ENCODE measurements at regions not wholly inside any gene's neighbourhood (a gene's known extent, or its start where the extent isn't known, plus 50 kb on each side); places are given as distances from the start of the nearest gene placed in this dataset.

DNA sequence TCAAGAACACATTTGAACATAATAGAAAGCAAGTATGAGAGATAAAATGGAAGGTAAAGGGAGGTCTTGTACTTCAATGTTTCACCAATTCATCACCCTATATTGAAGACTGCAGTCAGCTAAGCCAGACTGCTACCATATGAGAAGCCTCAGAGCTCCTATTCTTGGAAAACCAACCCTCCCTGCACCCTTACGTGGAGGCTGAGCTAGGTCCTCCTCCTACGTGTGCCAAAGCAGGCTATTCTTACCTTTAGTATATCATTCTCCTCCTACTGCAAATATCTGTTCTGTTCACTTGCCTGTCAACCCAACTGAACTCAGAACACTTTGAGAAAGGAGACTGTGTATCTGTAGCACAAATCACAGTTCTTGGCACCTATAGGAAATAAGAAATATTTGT, 255.8 kb upstream of the HNRNPA3 start:
- FAIRE-seq = no peak
- no peak overlapping the region for H3K4me3 ChIP-seq (ENCODE audit: low read length in 3 of 3)
- no peak overlapping the region for H3K27ac ChIP-seq (ENCODE audit: low read depth in 2 of 2, low read length in 2 of 2)
- H3K4me1 ChIP-seq (ENCODE audit: control insufficient read depth in 2 of 3, insufficient read depth in 2 of 3, low read depth in 1 of 3, low read length in 3 of 3) = peaks cover 0 to 2% (median 0%) of the 10 kb centered on the region in 3 donors
- TF ChIP-seq, protein P1, sequence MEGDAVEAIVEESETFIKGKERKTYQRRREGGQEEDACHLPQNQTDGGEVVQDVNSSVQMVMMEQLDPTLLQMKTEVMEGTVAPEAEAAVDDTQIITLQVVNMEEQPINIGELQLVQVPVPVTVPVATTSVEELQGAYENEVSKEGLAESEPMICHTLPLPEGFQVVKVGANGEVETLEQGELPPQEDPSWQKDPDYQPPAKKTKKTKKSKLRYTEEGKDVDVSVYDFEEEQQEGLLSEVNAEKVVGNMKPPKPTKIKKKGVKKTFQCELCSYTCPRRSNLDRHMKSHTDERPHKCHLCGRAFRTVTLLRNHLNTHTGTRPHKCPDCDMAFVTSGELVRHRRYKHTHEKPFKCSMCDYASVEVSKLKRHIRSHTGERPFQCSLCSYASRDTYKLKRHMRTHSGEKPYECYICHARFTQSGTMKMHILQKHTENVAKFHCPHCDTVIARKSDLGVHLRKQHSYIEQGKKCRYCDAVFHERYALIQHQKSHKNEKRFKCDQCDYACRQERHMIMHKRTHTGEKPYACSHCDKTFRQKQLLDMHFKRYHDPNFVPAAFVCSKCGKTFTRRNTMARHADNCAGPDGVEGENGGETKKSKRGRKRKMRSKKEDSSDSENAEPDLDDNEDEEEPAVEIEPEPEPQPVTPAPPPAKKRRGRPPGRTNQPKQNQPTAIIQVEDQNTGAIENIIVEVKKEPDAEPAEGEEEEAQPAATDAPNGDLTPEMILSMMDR (IDR thresholded peaks at IDR 0.05; ENCODE audit: borderline replicate concordance, extremely low read depth, insufficient read depth) = no peak
- H3K27me3 ChIP-seq (ENCODE audit: control insufficient read depth, insufficient read depth, low read length) = no peaks in the 10 kb centered on the region
- no peaks in the 10 kb centered on the region for H3K9me3 ChIP-seq (ENCODE audit: control insufficient read depth in 2 of 3, insufficient read depth in 1 of 3, low read length in 3 of 3)
- H3K36me3 ChIP-seq (ENCODE audit: control insufficient read depth in 2 of 3, insufficient read depth in 3 of 3, low read length in 3 of 3) = no peaks in the 10 kb centered on the region
- no peak overlapping the region for H3K9ac ChIP-seq (ENCODE audit: low read length in 3 of 3)
- DNase-seq = no peak
- intact Hi-C loops (cut with DNase I) = no loop called here

DNA sequence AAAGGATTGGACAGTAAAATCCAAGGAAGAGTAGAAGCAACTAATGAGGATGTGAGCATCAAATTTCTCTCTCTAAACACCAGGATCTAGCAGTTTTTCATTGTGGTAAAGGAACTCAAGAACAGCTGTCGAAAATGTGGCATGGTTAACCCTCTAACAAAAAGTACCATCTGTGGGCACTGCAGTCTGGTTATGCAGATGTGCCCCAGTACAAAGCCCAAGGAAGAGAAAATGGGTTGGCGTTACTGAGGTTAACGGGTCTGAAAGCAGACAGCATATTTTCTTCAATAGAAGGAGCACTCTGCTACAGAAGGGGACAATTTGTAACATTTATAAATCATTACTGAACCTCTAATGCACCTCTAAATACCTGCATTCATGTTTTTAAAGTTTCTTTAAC, 253.0 kb upstream of the HNRNPA3 start:
- TF ChIP-seq, protein P1 (IDR thresholded peaks at IDR 0.05; ENCODE audit: borderline replicate concordance, extremely low read depth, insufficient read depth) = no peak

GRCh38 chr2:176960061-176960460, 252.5 kb upstream of the HNRNPA3 start:
- Histone ChIP-seq H3K4me1 (ENCODE audit: control insufficient read depth in 2 of 3, insufficient read depth in 2 of 3, low read depth in 1 of 3, low read length in 3 of 3) (peaks cover 0 to 2% (median 0%) of the 10 kb centered on the region in 3 donors), H3K27ac (ENCODE audit: low read depth in 2 of 2, low read length in 2 of 2) (no peak overlapping the region), H3K9me3 (ENCODE audit: control insufficient read depth in 2 of 3, insufficient read depth in 1 of 3, low read length in 3 of 3) (no peaks in the 10 kb centered on the region), H3K36me3 (ENCODE audit: control insufficient read depth in 2 of 3, insufficient read depth in 3 of 3, low read length in 3 of 3) (no peaks in the 10 kb centered on the region), H3K4me3 (ENCODE audit: low read length in 3 of 3) (no peak overlapping the region), H3K9ac (ENCODE audit: low read length in 3 of 3) (no peak overlapping the region), H3K27me3 (ENCODE audit: control insufficient read depth, insufficient read depth, low read length) (no peaks in the 10 kb centered on the region)
- peak in 2 of 5 donors; percentile 17 to 28 for DNase-seq
- no peak for FAIRE-seq
- intact Hi-C loops (cut with DNase I) = no loop called here
- TF ChIP-seq, protein P1 (IDR thresholded peaks at IDR 0.05; ENCODE audit: borderline replicate concordance, extremely low read depth, insufficient read depth) = no peak

More for the DNA sequence above, 253.0 kb upstream of the HNRNPA3 start:
- Histone ChIP-seq H3K27ac (ENCODE audit: low read depth in 2 of 2, low read length in 2 of 2) (no peak overlapping the region), H3K4me1 (ENCODE audit: control insufficient read depth in 2 of 3, insufficient read depth in 2 of 3, low read depth in 1 of 3, low read length in 3 of 3) (peaks cover 0 to 2% (median 0%) of the 10 kb centered on the region in 3 donors), H3K9ac (ENCODE audit: low read length in 3 of 3) (no peak overlapping the region), H3K36me3 (ENCODE audit: control insufficient read depth in 2 of 3, insufficient read depth in 3 of 3, low read length in 3 of 3) (no peaks in the 10 kb centered on the region), H3K27me3 (ENCODE audit: control insufficient read depth, insufficient read depth, low read length) (no peaks in the 10 kb centered on the region), H3K4me3 (ENCODE audit: low read length in 3 of 3) (no peak overlapping the region), H3K9me3 (ENCODE audit: control insufficient read depth in 2 of 3, insufficient read depth in 1 of 3, low read length in 3 of 3) (no peaks in the 10 kb centered on the region)
- intact Hi-C loops (cut with DNase I) = no loop called here
- peak in 2 of 5 donors; percentile 24 to 38 for DNase-seq
- FAIRE-seq = no peak
